Hepatocyte (in vitro differentiated cells): ENCODE measurements at regions not wholly inside any gene's neighbourhood (a gene's known extent, or its start where the extent isn't known, plus 50 kb on each side); places are given as distances from the start of the nearest gene placed in this dataset.
A peak's percentile ranks its signal among the peaks of the same experiment; 100 is the strongest.
"Not testable (repeated sequence)": the region's sequence is repeated elsewhere in the genome, so short reads cannot be mapped to it uniquely, and the experiment has no call there.

Source experiments
- DNase-seq: peaks from one replicate; pipeline ENCODE4 v3.0.0-alpha.2; 2016; ENCODE audit warnings: low spot score
- H2AFZ ChIP-seq: fragments of 200-600 bp; sonication (generic); 2 replicates; pipeline ENCODE4 v1.6.0; 2016; ENCODE audit warnings: antibody characterized with exemption, mild to moderate bottlenecking
- H3K27ac ChIP-seq: fragments of 200-600 bp; sonication (generic); 2 replicates; pipeline ENCODE4 v1.5.1; 2016; ENCODE audit warnings: mild to moderate bottlenecking
- H3K27me3 ChIP-seq: fragments of 200-600 bp; sonication (generic); 2 replicates; pipeline ENCODE4 v1.6.1; 2016
- H3K36me3 ChIP-seq: fragments of 200-600 bp; sonication (generic); replicated peaks from 2 replicates; pipeline ENCODE4 v1.5.1; 2016; ENCODE audit warnings: low read depth; ENCODE audit not compliant: insufficient read depth
- H3K4me1 ChIP-seq: fragments of 200-600 bp; sonication (generic); 2 replicates; pipeline ENCODE4 v1.5.1; 2016; ENCODE audit warnings: mild to moderate bottlenecking, moderate library complexity; ENCODE audit not compliant: insufficient read depth
- H3K4me2 ChIP-seq: fragments of 200-600 bp; sonication (generic); 2 replicates; pipeline ENCODE4 v1.6.0; 2016
- H3K4me3 ChIP-seq: fragments of 200-600 bp; sonication (generic); 2 replicates; pipeline ENCODE4 v1.5.1; 2016; ENCODE audit warnings: mild to moderate bottlenecking
- H3K79me2 ChIP-seq: fragments of 200-600 bp; sonication (generic); 2 replicates; pipeline ENCODE4 v1.6.0; 2017; ENCODE audit warnings: mild to moderate bottlenecking
- H3K9me2 ChIP-seq: fragments of 200-600 bp; sonication (generic); replicated peaks from 2 replicates; pipeline ENCODE4 v1.6.0; 2017; ENCODE audit warnings: mild to moderate bottlenecking; ENCODE audit not compliant: insufficient read depth
- H3K9me3 ChIP-seq: fragments of 200-600 bp; sonication (generic); 2 replicates; pipeline ENCODE4 v1.5.1; 2016; ENCODE audit warnings: low read depth, mild to moderate bottlenecking
- H4K20me1 ChIP-seq: fragments of 200-600 bp; sonication (generic); 2 replicates; pipeline ENCODE4 v1.6.0; 2016; ENCODE audit warnings: mild to moderate bottlenecking; ENCODE audit not compliant: insufficient read depth, poor library complexity, severe bottlenecking
- WGBS: methylation state at CpG from one replicate; pipeline ENCODE4 v1.1.6; 2016; ENCODE audit warnings: low lambda C conversion rate; ENCODE audit errors: missing lambda C conversion rate; 5-methylcytosine and 5-hydroxymethylcytosine counted together
- TF ChIP-seq, protein P1 (sequence below): fragments of 200-600 bp; sonication (generic); IDR thresholded peaks from 2 replicates; pipeline ENCODE4 v1.5.1; 2016; ENCODE audit warnings: antibody characterized with exemption, mild to moderate bottlenecking; ENCODE audit not compliant: poor library complexity

DNA sequence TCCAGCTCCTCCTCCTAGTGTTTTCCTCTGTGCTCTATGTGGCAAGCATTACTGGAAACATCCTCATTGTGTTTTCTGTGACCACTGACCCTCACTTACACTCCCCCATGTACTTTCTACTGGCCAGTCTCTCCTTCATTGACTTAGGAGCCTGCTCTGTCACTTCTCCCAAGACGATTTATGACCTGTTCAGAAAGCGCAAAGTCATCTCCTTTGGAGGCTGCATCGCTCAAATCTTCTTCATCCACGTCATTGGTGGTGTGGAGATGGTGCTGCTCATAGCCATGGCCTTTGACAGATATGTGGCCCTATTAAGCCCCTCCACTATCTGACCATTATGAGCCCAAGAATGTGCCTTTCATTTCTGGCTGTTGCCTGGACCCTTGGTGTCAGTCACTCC is 64.0 kb downstream of the OR4F15 start:
- not testable (repeated sequence) for H4K20me1 ChIP-seq, H2AFZ ChIP-seq, H3K79me2 ChIP-seq, H3K36me3 ChIP-seq, H3K27ac ChIP-seq, H3K4me1 ChIP-seq, DNase-seq, H3K4me2 ChIP-seq, H3K4me3 ChIP-seq, H3K27me3 ChIP-seq, H3K9me2 ChIP-seq, H3K9me3 ChIP-seq
- 96% methylated on average over 4 of the region's 4 CpGs for WGBS

DNA sequence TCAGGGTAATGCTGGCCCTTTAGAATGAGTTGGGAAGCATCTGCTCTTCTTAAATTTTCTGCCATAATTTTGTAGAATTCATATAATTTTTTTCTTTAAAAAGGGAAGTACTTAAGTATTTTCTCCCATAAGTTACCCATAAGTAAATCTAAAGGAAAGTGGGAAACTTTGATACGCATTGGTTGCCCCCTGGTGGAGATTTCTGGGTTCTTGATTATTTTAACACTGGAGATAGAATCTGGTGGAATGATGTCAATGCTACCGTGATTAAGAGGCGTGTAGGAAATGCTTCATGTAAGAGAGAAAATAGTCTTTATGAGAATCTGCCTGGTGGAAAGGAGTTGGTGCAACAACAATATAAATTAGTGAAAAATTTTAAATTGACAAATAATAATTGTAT is 65.6 kb downstream of the OR4F15 start:
- WGBS = 7% methylated on average over 3 of the region's 3 CpGs
- H3K27ac ChIP-seq, H3K9me3 ChIP-seq, H3K9me2 ChIP-seq, H3K36me3 ChIP-seq, H2AFZ ChIP-seq, H3K27me3 ChIP-seq, H3K4me2 ChIP-seq, H3K4me3 ChIP-seq, H3K79me2 ChIP-seq, H3K4me1 ChIP-seq, DNase-seq, H4K20me1 ChIP-seq: not testable (repeated sequence)
- TF ChIP-seq, protein P1, sequence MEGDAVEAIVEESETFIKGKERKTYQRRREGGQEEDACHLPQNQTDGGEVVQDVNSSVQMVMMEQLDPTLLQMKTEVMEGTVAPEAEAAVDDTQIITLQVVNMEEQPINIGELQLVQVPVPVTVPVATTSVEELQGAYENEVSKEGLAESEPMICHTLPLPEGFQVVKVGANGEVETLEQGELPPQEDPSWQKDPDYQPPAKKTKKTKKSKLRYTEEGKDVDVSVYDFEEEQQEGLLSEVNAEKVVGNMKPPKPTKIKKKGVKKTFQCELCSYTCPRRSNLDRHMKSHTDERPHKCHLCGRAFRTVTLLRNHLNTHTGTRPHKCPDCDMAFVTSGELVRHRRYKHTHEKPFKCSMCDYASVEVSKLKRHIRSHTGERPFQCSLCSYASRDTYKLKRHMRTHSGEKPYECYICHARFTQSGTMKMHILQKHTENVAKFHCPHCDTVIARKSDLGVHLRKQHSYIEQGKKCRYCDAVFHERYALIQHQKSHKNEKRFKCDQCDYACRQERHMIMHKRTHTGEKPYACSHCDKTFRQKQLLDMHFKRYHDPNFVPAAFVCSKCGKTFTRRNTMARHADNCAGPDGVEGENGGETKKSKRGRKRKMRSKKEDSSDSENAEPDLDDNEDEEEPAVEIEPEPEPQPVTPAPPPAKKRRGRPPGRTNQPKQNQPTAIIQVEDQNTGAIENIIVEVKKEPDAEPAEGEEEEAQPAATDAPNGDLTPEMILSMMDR = peak; percentile 55

DNA sequence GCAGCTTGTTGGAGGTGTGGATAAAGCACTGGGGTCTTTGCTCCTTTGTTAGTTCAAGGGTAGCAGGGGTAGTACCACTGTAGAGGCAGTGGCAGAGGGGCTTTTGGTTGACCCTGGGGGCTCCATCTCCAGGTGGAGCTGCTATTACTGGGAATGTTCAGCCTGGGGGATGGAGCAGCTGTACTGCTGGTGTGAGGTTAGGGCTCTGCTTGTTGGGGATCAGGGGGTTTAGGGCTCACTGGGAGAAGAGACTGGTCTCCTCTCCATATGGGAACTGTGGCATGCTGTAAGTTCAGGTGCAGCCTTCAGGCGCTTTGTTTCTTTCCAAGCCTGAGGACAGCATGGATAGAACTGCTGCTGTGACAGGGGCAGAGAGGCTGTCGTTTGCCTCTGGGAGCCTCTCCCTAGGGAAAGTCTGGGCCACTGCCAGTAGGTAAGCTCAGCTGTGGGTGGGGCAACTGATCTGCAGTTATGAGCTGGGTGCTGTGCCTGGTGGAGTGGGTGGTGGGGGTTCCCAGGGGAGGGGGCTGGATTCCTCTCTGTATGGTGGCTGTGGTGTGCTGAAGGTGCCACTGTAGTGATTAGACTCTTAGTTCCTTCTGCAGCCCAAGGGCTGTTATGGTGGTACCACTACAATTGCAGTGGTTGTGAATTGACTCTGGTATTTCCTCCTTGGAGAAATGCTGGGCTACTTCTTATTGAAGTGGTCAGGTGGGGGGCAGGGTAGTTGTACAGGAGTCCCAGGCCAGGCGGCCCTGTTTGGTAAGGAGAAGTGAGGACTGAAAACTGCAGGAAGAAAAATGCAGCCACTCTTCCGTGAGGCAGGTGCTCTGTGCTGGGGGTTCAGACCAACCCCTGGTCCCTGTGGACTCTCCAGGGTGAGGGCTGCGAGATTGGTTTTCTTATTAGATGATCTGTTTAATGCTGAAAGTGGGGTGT is 100.6 kb downstream of the OR4F15 start:
- not testable (repeated sequence) for H3K27me3 ChIP-seq, H3K9me2 ChIP-seq, H3K36me3 ChIP-seq, H3K4me3 ChIP-seq, H3K79me2 ChIP-seq, DNase-seq, H3K27ac ChIP-seq, H3K9me3 ChIP-seq, H3K4me1 ChIP-seq, H3K4me2 ChIP-seq, H4K20me1 ChIP-seq, H2AFZ ChIP-seq
- 93% methylated on average over 3 of the region's 5 CpGs for WGBS

DNA sequence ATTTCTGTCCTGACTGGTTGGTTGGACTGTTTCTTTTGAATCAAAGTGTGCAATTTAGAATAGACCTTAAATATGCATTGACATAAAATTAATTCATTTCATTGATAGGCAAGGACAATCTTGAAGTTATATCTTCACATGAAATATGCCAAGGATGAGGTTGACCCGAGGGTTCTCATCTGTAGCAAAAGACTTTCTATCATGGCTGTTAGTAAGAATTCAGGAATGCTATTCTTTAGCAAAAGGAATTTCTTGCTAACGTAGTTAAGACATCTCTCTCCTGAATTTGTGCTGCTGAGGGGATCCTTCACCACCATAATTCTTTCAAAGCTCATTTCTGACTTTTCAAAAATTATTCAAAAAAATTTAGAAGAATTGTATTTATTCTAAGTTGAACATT is 112.6 kb downstream of the OR4F15 start:
- not testable (repeated sequence) for H3K9me2 ChIP-seq

DNA sequence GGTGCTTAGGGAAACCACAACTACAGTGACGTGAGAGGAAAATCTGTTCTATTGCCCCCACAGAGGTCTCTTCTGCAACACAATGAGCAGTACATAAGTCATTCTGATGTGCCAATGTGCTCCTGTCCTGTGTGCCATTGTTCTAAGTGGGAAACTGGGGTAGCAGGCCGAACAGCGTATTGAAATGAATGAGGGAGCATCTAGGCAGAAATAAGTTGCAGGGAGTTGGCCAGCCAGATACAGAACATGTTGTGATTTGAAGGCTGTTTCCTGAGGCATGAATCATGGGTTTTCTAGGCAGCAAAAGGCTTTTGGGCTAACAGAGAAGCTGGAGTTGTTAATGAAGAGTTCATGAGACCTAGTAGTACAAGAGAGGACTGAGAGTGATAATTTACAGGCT is 122.5 kb downstream of the OR4F15 start:
- not testable (repeated sequence) for H3K27me3 ChIP-seq, H2AFZ ChIP-seq, H3K4me2 ChIP-seq, H3K27ac ChIP-seq, H3K79me2 ChIP-seq, H3K4me1 ChIP-seq, H3K36me3 ChIP-seq, H3K9me3 ChIP-seq, H4K20me1 ChIP-seq, H3K9me2 ChIP-seq, H3K4me3 ChIP-seq, DNase-seq
- WGBS = no CpG with 5 or more reads among the region's 3 CpGs

More for the DNA sequence above, 112.6 kb downstream of the OR4F15 start:
- H3K79me2 ChIP-seq, H3K9me3 ChIP-seq, H3K36me3 ChIP-seq, DNase-seq, H4K20me1 ChIP-seq, H2AFZ ChIP-seq, H3K4me3 ChIP-seq, H3K27ac ChIP-seq, H3K27me3 ChIP-seq, H3K4me2 ChIP-seq, H3K4me1 ChIP-seq: not testable (repeated sequence)
- no CpG with 5 or more reads among the region's 2 CpGs for WGBS

DNA sequence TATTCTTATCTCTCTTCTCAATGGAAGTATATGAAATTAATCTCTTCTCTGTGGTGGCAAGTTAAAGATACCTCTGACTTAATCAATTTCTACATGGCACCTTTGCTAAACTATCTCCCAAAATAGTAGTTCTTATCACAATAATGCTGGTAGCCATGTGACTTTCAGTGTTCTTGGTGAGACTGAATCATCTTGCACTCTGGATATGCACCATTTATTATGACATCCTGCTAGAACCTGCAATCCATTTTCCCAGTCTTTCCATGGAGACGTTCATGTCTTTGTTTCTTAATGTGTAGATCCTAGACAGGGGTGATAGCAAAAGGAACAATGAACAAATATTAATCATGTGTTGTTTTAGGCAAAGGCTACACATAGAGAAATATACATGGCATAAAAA is 125.4 kb downstream of the OR4F15 start:
- H3K4me2 ChIP-seq, DNase-seq, H3K9me3 ChIP-seq, H3K4me1 ChIP-seq, H2AFZ ChIP-seq, H3K27me3 ChIP-seq, H3K4me3 ChIP-seq, H3K36me3 ChIP-seq, H4K20me1 ChIP-seq, H3K27ac ChIP-seq, H3K9me2 ChIP-seq, H3K79me2 ChIP-seq: not testable (repeated sequence)
- WGBS = no CpG with 5 or more reads among the region's 1 CpG

DNA sequence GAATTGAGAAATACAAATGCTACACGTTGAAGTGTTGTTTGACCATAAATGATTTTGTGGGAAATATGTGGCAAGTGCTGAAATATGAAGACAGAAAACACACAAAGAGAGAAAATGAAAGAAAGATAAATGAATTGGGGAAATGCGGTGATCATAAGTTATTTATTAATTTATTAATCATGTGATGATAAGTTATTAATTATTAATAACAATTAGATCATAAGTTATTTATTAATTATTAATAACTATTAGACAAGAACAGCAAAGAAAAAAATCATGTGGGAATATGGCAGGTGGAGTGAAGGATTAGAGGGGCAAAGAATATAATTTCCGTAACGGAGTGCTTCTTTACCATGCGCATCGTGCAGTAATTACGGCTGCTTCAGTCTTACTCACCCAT is 126.6 kb downstream of the OR4F15 start:
- WGBS = 97% methylated on average over 5 of the region's 7 CpGs
- not testable (repeated sequence) for H3K9me3 ChIP-seq, H3K27me3 ChIP-seq, H2AFZ ChIP-seq, H3K27ac ChIP-seq, H3K9me2 ChIP-seq, H3K4me3 ChIP-seq, H4K20me1 ChIP-seq, H3K79me2 ChIP-seq, DNase-seq, H3K4me2 ChIP-seq, H3K4me1 ChIP-seq, H3K36me3 ChIP-seq

DNA sequence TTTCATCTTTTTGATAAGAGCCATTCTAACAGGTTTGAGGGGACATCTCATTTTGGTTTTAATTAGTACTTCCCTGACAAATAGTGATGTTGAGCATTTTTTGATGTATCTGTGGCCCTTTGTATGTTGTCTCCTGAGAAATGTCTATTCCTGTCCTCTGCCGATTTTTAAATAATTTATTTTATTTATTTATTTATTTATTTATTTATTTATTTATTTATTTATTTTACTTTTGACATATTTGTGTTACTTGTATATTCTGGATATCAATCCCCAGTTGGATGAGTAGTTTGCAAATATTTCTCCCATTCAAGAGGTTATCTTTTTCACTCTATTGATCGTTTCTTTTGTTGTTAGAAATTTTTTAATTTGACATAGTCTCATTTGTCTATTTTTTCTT is 133.9 kb downstream of the OR4F15 start:
- H3K9me3 ChIP-seq, DNase-seq, H3K27ac ChIP-seq, H4K20me1 ChIP-seq, H3K9me2 ChIP-seq, H2AFZ ChIP-seq, H3K4me2 ChIP-seq, H3K4me3 ChIP-seq, H3K27me3 ChIP-seq, H3K4me1 ChIP-seq, H3K79me2 ChIP-seq, H3K36me3 ChIP-seq: not testable (repeated sequence)
- 84% methylated on average over 2 of the region's 2 CpGs for WGBS
